Stimulated activated CD8-positive, alpha-beta memory T cell treated with anti-CD3 and anti-CD28 coated beads, Interleukin-12 subunit alpha, Interleukin-12 subunit beta, amount 100 ng/mL, for 24 hours (primary cell): ENCODE measurements at regions not wholly inside any gene's neighbourhood (a gene's known extent, or its start where the extent isn't known, plus 50 kb on each side); places are given as distances from the start of the nearest gene placed in this dataset.

Experiments
- DNase-seq: peaks from one replicate; pipeline ENCODE4 v3.0.0-alpha.2; 2020; ENCODE audit errors: extremely low read depth

GRCh38 chr18:39825485-39826150 is 2129.4 kb upstream of the PIK3C3 start:
- DNase-seq: no peak

- DNase-seq: no peak
Observed at GRCh38 chr18:39806525-39806924, 2148.5 kb upstream of the PIK3C3 start.

DNA sequence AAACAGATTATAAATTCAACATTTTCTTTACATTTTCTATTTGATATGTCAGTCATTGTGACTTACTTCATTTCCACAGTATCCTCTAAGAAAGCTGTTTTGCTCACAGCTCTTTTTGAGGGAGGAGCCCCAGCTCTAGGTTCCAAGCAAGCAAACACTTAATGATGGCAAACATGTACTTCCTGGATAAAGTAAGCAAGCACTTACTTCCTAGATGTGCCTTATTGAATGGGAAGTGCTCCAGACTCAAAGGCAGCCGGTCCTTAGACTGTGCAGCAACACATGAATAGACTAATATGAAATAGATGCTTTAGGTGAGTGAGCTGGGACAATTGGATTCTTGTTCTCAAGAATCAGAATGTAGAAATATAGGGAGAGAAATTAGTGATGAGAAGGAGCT is 2149.8 kb upstream of the PIK3C3 start:
- no peak for DNase-seq

GRCh38 chr18:39802648-39803229 is 2152.3 kb upstream of the PIK3C3 start:
- no peak for DNase-seq

DNA sequence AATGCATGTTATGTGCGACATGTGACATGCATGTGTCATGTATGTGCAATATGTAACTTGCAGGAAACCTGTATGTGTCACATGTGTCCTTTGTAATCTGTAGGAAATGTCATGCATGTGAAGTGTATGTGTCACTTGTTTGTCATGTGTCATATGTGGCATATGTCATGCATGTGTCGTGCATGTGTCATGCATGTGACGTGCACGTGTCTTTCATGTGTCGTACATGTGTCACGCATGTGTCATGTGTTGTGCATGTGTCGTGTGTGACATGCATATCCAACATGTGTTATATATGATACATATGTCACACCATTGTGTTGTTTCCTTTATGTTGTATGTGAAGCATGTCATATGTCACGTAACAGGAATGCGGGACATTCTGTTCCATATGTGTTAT is 2153.2 kb upstream of the PIK3C3 start:
- no peak for DNase-seq

DNA sequence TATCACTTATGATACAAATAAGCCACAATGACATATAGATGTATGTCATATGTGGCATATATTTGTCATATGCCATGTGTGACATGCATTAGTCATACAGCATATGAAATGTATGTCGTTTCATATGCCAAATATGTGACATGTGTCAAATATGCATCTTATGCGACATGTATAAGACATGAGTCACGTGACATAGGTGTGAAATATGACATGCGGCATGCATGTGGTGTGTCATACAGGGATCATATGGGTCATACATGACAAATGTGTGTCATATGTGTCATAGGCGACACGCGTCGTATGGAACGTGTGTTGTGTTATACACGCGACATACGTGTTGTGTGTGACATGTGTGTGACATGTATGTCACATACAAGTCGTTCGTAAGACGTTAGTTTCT is 2154.0 kb upstream of the PIK3C3 start:
- DNase-seq: no peak

- no peak for DNase-seq
Observed at GRCh38 chr18:39799006-39799405, 2156.0 kb upstream of the PIK3C3 start.

DNA sequence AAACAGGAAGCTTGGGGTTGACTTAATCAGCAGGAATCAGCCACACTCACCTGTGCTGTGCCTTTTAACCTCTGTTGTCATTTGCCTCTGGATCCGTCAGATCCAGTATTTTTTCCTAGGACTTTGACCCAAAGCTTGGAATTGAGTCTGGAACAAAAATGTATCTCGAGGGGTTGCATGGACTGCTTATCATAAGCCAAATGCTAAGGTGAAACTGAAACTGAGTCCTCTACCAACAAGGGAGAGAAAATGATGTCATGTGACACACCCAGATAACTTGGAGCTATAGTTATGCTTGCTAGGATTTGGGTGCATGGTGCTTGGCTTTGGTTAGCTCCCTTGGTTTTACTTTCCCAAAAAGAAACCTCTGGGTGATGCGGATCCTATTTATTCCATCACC is 2158.6 kb upstream of the PIK3C3 start:
- DNase-seq: no peak

DNA sequence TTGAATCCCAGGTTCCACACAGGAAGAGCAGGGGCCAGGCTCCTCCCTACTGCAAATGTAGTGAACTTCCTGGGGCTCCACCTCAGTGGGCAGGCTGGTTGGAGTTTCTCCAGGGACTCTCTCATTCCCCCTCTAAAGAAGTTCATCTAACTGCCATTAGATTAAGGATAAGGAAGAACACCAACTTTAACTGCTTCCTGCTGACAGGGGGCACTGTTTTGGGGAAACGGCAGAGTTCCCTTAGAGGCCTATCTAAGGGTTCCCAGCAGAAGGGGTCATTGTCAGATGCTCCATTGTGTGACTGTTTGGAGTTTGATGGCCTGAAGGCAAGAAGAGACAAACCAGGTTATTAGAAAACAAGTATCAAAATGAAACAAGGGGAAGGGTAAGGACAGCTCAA is 2159.7 kb upstream of the PIK3C3 start:
- no peak for DNase-seq

DNA sequence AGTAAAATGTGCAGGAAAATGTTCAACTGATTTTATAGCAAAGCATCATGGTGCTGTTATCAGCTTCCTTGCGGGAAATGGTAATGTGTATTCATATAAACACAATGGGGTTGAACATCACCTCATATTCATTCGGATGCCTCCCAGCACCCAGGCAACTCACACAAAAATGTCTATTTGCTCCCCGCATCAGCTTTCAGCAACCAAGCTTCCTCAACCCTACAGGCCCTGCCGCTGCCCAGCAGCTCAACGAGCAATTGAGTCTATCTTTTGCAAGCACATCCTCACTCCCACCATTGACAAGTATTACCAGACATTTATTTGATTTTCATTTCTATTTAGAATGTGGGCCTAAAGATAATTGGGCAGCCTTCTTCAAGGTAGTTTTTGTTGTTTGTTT is 2161.4 kb upstream of the PIK3C3 start:
- DNase-seq: no peak

- DNase-seq: no peak
Observed at GRCh38 chr18:39788383-39788782, 2166.7 kb upstream of the PIK3C3 start.

GRCh38 chr18:39786477-39786876 is 2168.6 kb upstream of the PIK3C3 start:
- DNase-seq: no peak

DNA sequence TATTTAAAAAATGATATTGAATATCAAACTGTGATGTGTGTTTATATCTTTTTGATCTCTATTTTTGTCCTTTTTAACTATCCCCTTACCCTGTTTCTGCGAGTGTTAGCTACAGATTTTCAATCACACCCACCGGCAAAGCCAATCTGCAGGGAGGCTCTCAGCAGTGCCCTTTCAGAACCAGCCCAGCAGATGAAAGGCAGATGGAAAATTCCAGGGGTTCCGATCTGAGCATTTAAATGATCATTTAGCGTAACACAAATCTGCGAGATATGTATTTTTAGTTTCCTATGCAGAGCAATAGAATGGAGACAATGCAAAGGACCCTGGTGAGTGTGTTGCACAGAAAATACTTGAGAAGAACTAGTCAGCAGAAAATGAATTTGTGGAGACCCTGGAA is 2170.5 kb upstream of the PIK3C3 start:
- DNase-seq: no peak

DNA sequence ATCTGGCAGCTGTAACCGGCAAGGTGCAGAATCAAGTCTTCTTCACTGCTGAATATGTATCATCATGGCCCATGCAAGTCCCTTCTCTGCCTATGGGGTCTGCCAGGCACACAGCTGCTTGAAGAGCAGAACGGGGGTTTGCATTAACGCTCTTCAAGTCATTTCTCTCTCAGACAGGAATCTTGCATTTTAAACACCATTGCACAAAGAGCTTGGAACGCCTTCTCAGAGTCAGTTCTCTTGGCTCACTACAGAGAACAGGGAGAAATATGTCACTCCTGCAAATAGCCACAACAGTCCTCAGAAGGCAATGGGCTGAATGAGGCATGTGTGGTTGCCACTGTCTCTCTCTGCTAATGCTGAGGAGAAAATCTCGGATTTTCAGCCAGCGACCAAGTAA is 2173.5 kb upstream of the PIK3C3 start:
- no peak for DNase-seq

DNA sequence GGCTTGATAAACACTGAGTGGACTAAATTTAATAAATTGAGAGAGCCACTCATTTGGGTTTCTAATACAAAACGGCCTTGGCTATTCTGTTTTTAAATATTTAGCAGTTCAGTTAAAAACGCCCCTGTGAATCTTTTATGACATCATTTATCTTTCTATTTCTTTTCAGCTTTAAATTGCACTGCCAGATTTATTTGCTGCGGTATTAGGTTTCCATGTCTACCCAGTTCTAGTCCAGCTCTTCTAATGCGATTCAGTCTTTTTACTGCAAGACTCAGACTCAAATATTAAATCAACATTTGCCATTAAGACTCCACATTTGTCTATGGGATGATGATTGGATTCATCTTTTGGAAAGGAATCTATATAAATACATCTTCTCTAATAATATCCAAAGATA is 2174.3 kb upstream of the PIK3C3 start:
- no peak for DNase-seq

GRCh38 chr18:39779926-39780325 is 2175.1 kb upstream of the PIK3C3 start:
- no peak for DNase-seq

GRCh38 chr18:39776766-39777165 is 2178.3 kb upstream of the PIK3C3 start:
- no peak for DNase-seq

- DNase-seq: no peak
Observed at GRCh38 chr18:39774957-39775598, 2180.0 kb upstream of the PIK3C3 start.

- DNase-seq: no peak
Observed at GRCh38 chr18:39773646-39774045, 2181.4 kb upstream of the PIK3C3 start.

- no peak for DNase-seq
Observed at GRCh38 chr18:39772155-39772919, 2182.7 kb upstream of the PIK3C3 start.

DNA sequence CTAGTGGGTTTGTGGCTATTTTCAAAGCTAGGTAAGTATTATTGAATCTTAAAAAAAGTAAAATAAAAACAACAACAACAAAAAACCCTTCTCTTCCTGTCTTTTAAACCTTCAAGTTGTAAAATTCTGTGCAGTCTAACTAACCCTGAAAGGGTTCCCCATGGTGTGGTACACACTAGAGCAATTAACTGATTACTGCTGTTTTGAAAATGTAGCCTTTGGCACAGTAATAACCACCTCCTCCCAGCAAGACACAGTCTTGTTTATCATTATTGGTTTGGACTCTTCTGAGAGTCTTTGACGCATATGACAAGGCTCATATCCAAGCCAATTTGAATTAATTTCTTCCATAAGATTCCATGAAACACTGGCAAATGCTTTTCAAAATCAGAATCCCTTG is 2184.6 kb upstream of the PIK3C3 start:
- no peak for DNase-seq

DNA sequence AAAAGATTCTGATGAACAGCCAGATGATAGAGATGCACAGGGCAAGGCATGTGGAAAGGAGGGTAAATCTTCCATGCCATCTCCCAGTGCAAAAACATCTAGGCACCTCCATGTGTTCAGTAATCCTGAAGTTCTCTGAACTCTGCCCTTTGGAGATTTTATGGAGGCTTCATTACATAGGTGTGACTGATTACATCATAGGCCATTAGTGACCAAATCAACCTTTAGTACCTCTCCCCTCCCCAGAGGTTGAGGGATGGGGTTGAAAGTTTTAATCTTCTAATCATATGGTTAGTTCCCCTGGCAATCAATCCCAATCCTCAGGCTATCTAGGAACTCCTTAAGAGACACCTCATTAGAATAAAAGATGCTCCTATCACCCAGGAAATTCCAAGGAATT is 2190.2 kb upstream of the PIK3C3 start:
- no peak for DNase-seq

- no peak for DNase-seq
Observed at GRCh38 chr18:39761273-39761672, 2193.8 kb upstream of the PIK3C3 start.
